Esophagus muscularis mucosa (tissue), 4 donors: ENCODE measurements at regions not wholly inside any gene's neighbourhood (a gene's known extent, or its start where the extent isn't known, plus 50 kb on each side); places are given as distances from the start of the nearest gene placed in this dataset.
"Not testable (repeated sequence)": the region's sequence is repeated elsewhere in the genome, so short reads cannot be mapped to it uniquely, and the experiment has no call there.

ENCODE experiments used
- DNase-seq: peaks from one replicate; pipeline ENCODE4 v3.0.0-alpha.2; 2017; ENCODE audit errors: extremely low spot score
- H3K27ac ChIP-seq, 4 donors: fragments of 200-600 bp; sonication (generic); replicated peaks in 1 of 4; 1 replicate in 3 of 4; 2 replicates in 1 of 4; pipeline ENCODE4 v1.5.1; 2016 to 2019; ENCODE audit warnings: mild to moderate bottlenecking in 1 of 4
- H3K27me3 ChIP-seq, 4 donors: fragments of 200-600 bp; sonication (generic); one replicate each; pipeline versions ENCODE4 v1.5.1 to v1.6.0; 2016 to 2019
- H3K36me3 ChIP-seq, 4 donors: fragments of 200-600 bp; sonication (generic); one replicate each; pipeline ENCODE4 v1.5.1; 2016 to 2019
- H3K4me1 ChIP-seq, 4 donors: fragments of 200-600 bp; sonication (generic); one replicate each; pipeline ENCODE4 v1.5.1; 2016 to 2019
- H3K4me3 ChIP-seq, 4 donors: fragments of 200-600 bp; sonication (generic); 1 replicate in 2 of 4; 2 replicates in 2 of 4; pipeline ENCODE4 v1.5.1; 2016 to 2019; ENCODE audit warnings: mild to moderate bottlenecking in 4 of 4, moderate library complexity in 1 of 4
- H3K9me3 ChIP-seq, 4 donors: fragments of 200-600 bp; sonication (generic); 1 replicate in 3 of 4; 2 replicates in 1 of 4; pipeline ENCODE4 v1.5.1; 2016 to 2019
- EP300 ChIP-seq: sonication (generic); formaldehyde crosslinking; IDR thresholded peaks from one replicate; pipeline ENCODE4 v1.6.1; 2017; ENCODE audit warnings: antibody characterized with exemption
- POLR2A ChIP-seq: fragments of 450-650 bp; IDR thresholded peaks from one replicate; pipeline ENCODE4 v1.6.1; 2017; ENCODE audit warnings: antibody characterized with exemption, moderate library complexity, mild to moderate bottlenecking, low read depth
- POLR2AphosphoS5 ChIP-seq, 2 donors: sonication (generic); formaldehyde crosslinking; IDR thresholded peaks; one replicate each; pipeline ENCODE4 v1.6.1; 2017; ENCODE audit warnings: antibody characterized with exemption in 2 of 2
- WGBS: methylation state at CpG from one replicate; pipeline ENCODE4 v1.1.5; 2018; 5-methylcytosine and 5-hydroxymethylcytosine counted together
- intact Hi-C: fragments of 100-400 bp; cut with DNase I; formaldehyde crosslinking; loops from one replicate; pipeline ENCODE4 v1.15.1; 2023
- TF ChIP-seq, protein P1 (sequence below), 3 experiments: fragments of 200-600 bp in 2 of 3; fragments of 450-650 bp in 1 of 3; sonication (generic) in 2 of 3; IDR thresholded peaks; one replicate each; pipeline ENCODE4 v1.5.1; 2017 to 2019; ENCODE audit warnings: antibody characterized with exemption in 3 of 3, mild to moderate bottlenecking in 2 of 3, moderate library complexity in 1 of 3

DNA sequence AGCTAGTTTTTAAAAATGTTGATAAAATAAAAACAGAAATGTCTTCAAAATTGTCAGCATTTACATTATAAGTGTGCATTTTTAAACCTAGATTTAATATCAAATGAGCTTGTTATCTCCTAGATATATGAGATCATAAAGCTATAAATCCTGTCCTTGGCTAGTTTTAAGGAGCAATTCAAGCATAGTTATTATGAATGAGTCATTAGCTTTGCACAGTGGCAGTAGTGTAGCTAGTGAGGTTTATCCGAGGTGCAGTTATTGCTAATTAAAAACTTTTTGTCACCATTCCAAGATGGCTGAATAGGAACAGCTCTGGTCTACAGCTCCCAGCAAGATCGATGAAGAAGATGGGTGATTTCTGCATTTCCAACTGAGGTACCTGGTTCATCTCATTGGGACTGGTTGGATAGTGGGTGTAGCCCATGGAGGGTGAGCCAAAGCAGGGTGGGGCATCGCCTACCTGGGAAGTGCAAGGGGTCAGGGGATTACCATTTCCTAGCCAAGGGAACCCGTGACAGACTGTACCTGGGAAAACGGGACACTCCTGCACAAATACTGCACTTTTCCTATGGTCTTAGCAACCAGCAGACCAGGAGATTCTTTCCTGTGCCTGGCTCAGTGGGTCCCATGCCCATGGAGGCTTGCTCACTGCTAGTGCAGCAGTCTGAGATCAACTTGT is 108.8 kb upstream of the SYNCRIP start:
- Histone ChIP-seq H3K27ac (no peak overlapping the region), H3K4me1 (no peaks in the 10 kb centered on the region), H3K4me3 (no peak overlapping the region), H3K36me3 (no peaks in the 10 kb centered on the region), H3K27me3 (no peaks in the 10 kb centered on the region), H3K9me3 (no peaks in the 10 kb centered on the region)
- intact Hi-C loops: loop anchor here (10.0 kb wide), 1 partner anchor 1183 kb away; the partner anchor contains the start of gene HTR1E
- no peak for DNase-seq
- WGBS: 84% methylated on average over 3 of the region's 5 CpGs
- TF ChIP-seq POLR2AphosphoS5 (IDR thresholded peaks at IDR 0.05) (no peak), POLR2A (no peak)
- TF ChIP-seq, protein P1, sequence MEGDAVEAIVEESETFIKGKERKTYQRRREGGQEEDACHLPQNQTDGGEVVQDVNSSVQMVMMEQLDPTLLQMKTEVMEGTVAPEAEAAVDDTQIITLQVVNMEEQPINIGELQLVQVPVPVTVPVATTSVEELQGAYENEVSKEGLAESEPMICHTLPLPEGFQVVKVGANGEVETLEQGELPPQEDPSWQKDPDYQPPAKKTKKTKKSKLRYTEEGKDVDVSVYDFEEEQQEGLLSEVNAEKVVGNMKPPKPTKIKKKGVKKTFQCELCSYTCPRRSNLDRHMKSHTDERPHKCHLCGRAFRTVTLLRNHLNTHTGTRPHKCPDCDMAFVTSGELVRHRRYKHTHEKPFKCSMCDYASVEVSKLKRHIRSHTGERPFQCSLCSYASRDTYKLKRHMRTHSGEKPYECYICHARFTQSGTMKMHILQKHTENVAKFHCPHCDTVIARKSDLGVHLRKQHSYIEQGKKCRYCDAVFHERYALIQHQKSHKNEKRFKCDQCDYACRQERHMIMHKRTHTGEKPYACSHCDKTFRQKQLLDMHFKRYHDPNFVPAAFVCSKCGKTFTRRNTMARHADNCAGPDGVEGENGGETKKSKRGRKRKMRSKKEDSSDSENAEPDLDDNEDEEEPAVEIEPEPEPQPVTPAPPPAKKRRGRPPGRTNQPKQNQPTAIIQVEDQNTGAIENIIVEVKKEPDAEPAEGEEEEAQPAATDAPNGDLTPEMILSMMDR (IDR thresholded peaks at IDR 0.05): no peak

- H3K27ac ChIP-seq, H3K9me3 ChIP-seq, H3K27me3 ChIP-seq, H3K4me1 ChIP-seq, H3K4me3 ChIP-seq, H3K36me3 ChIP-seq, DNase-seq: not testable (repeated sequence)
- WGBS: 80% methylated on average over 2 of the region's 2 CpGs
- intact Hi-C loops: loop anchor here (10.0 kb wide), 1 partner anchor 1185 kb away; the partner anchor contains the start of gene HTR1E
Observed at GRCh38 chr6:85750146-85750545, 107.5 kb upstream of the SYNCRIP start.

- no peaks in the 10 kb centered on the region for H3K27me3 ChIP-seq
- H3K9me3 ChIP-seq: no peaks in the 10 kb centered on the region
- TF ChIP-seq, protein P1 (IDR thresholded peaks at IDR 0.05): no peak
- no peak for TF ChIP-seq POLR2AphosphoS5 (IDR thresholded peaks at IDR 0.05)
- intact Hi-C loops: no loop called here
- no peak overlapping the region for H3K27ac ChIP-seq
- H3K4me3 ChIP-seq: no peak overlapping the region
- H3K4me1 ChIP-seq: no peaks in the 10 kb centered on the region
- H3K36me3 ChIP-seq: no peaks in the 10 kb centered on the region
- DNase-seq: no peak
- WGBS: 86% methylated on average over 4 of the region's 4 CpGs
Observed at GRCh38 chr6:85749236-85749635, 106.5 kb upstream of the SYNCRIP start.

- Histone ChIP-seq H3K27me3 (no peaks in the 10 kb centered on the region), H3K36me3 (no peaks in the 10 kb centered on the region), H3K4me3 (no peak overlapping the region), H3K27ac (no peak overlapping the region), H3K4me1 (no peaks in the 10 kb centered on the region), H3K9me3 (no peaks in the 10 kb centered on the region)
- TF ChIP-seq POLR2AphosphoS5 (IDR thresholded peaks at IDR 0.05) (no peak), POLR2A (no peak), EP300 (no peak)
- TF ChIP-seq, protein P1 (IDR thresholded peaks at IDR 0.05): no peak
- no peak for DNase-seq
- intact Hi-C loops: no loop called here
- 82% methylated on average over 1 of the region's 1 CpG for WGBS
Observed at GRCh38 chr6:85747666-85748065, 105.0 kb upstream of the SYNCRIP start.

DNA sequence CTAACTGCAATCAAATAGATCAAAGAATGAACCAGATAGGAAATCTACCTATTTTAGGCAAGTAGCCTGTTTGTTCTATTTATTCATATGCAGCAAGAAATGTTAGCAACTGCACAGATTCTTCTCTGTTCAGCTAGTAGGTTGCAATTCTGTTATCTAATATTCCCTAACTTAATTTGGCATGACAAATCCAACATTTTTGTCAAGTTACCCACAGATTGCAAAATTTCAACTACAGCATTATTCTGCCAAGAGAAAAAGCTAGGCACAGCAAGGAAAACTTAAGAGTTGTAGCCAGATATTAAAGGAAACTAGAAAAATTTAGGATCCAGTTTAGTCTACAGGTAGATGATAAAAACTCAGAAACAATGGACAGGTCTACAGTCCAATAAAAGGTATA is 104.4 kb upstream of the SYNCRIP start:
- no peaks in the 10 kb centered on the region for H3K4me1 ChIP-seq
- H3K9me3 ChIP-seq: no peaks in the 10 kb centered on the region
- intact Hi-C loops: no loop called here
- no peak overlapping the region for H3K4me3 ChIP-seq
- DNase-seq: no peak
- no peaks in the 10 kb centered on the region for H3K27me3 ChIP-seq
- H3K36me3 ChIP-seq: no peaks in the 10 kb centered on the region
- H3K27ac ChIP-seq: no peak overlapping the region
- no peak for TF ChIP-seq POLR2A
- no peak for TF ChIP-seq EP300
- TF ChIP-seq, protein P1 (IDR thresholded peaks at IDR 0.05): no peak
- TF ChIP-seq POLR2AphosphoS5 (IDR thresholded peaks at IDR 0.05): no peak
